SK-N-SH treated with all-trans-retinoic acid at 6 μM for 48 hours (cell line): ENCODE measurements at regions not wholly inside any gene's neighbourhood (a gene's known extent, or its start where the extent isn't known, plus 50 kb on each side); places are given as distances from the start of the nearest gene placed in this dataset.

Experiments
- ESRRG ChIP-seq: fragments of 250-450 bp; sonication (Bioruptor Pico); IDR thresholded peaks from 2 replicates; pipeline ENCODE4 v1.6.1; 2021; ENCODE audit warnings: mild to moderate bottlenecking
- ISL1 ChIP-seq: fragments of 250-450 bp; sonication (Bioruptor Pico); IDR thresholded peaks from 2 replicates; pipeline ENCODE4 v2.1.2; 2022; ENCODE audit warnings: mild to moderate bottlenecking, moderate library complexity
- OSR1 ChIP-seq: fragments of 250-450 bp; sonication (Bioruptor Pico); IDR thresholded peaks from 2 replicates; pipeline ENCODE4 v1.8.0; 2022; ENCODE audit warnings: moderate library complexity, mild to moderate bottlenecking, inconsistent platforms
- PPARA ChIP-seq: fragments of 250-450 bp; sonication (Bioruptor Pico); IDR thresholded peaks from 2 replicates; pipeline ENCODE4 v1.5.0; 2020; ENCODE audit warnings: mild to moderate bottlenecking, borderline replicate concordance
- TCF4 ChIP-seq: fragments of 250-450 bp; sonication (Bioruptor Pico); IDR thresholded peaks from 2 replicates; pipeline ENCODE4 v1.8.0; 2021; ENCODE audit warnings: mild to moderate bottlenecking, moderate library complexity, borderline replicate concordance
- TOX ChIP-seq: fragments of 250-450 bp; sonication (Bioruptor Pico); IDR thresholded peaks from 2 replicates; pipeline ENCODE4 v1.8.0; 2021; ENCODE audit warnings: mild to moderate bottlenecking, moderate library complexity, borderline replicate concordance
- ZC3H10 ChIP-seq: fragments of 250-450 bp; sonication (Bioruptor Pico); IDR thresholded peaks from 2 replicates; pipeline ENCODE4 v1.5.1; 2021; ENCODE audit warnings: mild to moderate bottlenecking, moderate library complexity
- ZFP3 ChIP-seq: fragments of 250-450 bp; sonication (Bioruptor Pico); IDR thresholded peaks from 2 replicates; pipeline ENCODE4 v1.5.0; 2020; ENCODE audit warnings: mild to moderate bottlenecking, moderate library complexity
- ZFP30 ChIP-seq: fragments of 450-650 bp; formaldehyde crosslinking; IDR thresholded peaks from 2 replicates; pipeline ENCODE4 v1.5.0; 2022; ENCODE audit warnings: mild to moderate bottlenecking, moderate library complexity
- TF ChIP-seq, protein P1 (sequence below): fragments of 250-450 bp; sonication (Bioruptor Pico); IDR thresholded peaks from 2 replicates; pipeline ENCODE4 v1.5.1; 2021; ENCODE audit warnings: mild to moderate bottlenecking, moderate library complexity
- TF ChIP-seq, protein P2 (sequence below): fragments of 250-450 bp; sonication (Bioruptor Pico); IDR thresholded peaks from 2 replicates; pipeline ENCODE4 v1.8.0; 2020; ENCODE audit warnings: mild to moderate bottlenecking, moderate library complexity, borderline replicate concordance
- TF ChIP-seq, protein P3 (sequence below): fragments of 250-450 bp; sonication (Bioruptor Pico); IDR thresholded peaks from 2 replicates; pipeline ENCODE4 v1.8.0; 2021; ENCODE audit warnings: low read depth, mild to moderate bottlenecking, moderate library complexity, borderline replicate concordance

DNA sequence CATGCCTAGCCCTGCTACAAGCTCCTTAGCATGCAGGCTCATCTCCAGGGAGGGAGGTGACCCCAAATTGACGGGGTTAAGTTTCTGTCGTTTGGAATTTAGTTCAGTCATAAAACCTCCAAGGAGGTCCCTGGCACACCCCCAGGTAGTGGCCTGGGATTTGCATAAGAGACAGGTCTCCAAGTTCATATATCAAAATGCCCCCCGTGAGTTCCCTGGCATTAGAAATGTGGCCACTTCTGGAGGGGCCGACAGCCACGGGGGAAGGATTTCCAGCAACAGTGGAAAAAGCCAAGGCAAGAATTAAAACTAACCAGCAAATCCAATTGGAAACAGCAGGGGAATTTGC lies 228.8 kb downstream of the BCL11B start:
- TF ChIP-seq PPARA (CRISPR knock-in tag) (no peak), ISL1 (CRISPR knock-in tag) (no peak), TCF4 (CRISPR knock-in tag) (no peak), TOX (no peak), OSR1 (CRISPR knock-in tag) (no peak), ZFP3 (no peak), ZFP30 (no peak), ZC3H10 (CRISPR knock-in tag) (no peak), ESRRG (no peak)
- TF ChIP-seq, protein P1, sequence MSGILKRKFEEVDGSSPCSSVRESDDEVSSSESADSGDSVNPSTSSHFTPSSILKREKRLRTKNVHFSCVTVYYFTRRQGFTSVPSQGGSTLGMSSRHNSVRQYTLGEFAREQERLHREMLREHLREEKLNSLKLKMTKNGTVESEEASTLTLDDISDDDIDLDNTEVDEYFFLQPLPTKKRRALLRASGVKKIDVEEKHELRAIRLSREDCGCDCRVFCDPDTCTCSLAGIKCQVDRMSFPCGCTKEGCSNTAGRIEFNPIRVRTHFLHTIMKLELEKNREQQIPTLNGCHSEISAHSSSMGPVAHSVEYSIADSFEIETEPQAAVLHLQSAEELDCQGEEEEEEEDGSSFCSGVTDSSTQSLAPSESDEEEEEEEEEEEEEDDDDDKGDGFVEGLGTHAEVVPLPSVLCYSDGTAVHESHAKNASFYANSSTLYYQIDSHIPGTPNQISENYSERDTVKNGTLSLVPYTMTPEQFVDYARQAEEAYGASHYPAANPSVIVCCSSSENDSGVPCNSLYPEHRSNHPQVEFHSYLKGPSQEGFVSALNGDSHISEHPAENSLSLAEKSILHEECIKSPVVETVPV (CRISPR knock-in tag) = no peak
- TF ChIP-seq, protein P2, sequence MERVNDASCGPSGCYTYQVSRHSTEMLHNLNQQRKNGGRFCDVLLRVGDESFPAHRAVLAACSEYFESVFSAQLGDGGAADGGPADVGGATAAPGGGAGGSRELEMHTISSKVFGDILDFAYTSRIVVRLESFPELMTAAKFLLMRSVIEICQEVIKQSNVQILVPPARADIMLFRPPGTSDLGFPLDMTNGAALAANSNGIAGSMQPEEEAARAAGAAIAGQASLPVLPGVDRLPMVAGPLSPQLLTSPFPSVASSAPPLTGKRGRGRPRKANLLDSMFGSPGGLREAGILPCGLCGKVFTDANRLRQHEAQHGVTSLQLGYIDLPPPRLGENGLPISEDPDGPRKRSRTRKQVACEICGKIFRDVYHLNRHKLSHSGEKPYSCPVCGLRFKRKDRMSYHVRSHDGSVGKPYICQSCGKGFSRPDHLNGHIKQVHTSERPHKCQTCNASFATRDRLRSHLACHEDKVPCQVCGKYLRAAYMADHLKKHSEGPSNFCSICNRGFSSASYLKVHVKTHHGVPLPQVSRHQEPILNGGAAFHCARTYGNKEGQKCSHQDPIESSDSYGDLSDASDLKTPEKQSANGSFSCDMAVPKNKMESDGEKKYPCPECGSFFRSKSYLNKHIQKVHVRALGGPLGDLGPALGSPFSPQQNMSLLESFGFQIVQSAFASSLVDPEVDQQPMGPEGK (CRISPR knock-in tag) = no peak
- TF ChIP-seq, protein P3, sequence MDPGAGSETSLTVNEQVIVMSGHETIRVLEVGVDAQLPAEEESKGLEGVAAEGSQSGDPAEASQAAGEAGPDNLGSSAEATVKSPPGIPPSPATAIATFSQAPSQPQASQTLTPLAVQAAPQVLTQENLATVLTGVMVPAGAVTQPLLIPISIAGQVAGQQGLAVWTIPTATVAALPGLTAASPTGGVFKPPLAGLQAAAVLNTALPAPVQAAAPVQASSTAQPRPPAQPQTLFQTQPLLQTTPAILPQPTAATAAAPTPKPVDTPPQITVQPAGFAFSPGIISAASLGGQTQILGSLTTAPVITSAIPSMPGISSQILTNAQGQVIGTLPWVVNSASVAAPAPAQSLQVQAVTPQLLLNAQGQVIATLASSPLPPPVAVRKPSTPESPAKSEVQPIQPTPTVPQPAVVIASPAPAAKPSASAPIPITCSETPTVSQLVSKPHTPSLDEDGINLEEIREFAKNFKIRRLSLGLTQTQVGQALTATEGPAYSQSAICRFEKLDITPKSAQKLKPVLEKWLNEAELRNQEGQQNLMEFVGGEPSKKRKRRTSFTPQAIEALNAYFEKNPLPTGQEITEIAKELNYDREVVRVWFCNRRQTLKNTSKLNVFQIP (CRISPR knock-in tag) = no peak
